Upper lobe of left lung (tissue), 4 donors: ENCODE measurements at regions not wholly inside any gene's neighbourhood (a gene's known extent, or its start where the extent isn't known, plus 50 kb on each side); places are given as distances from the start of the nearest gene placed in this dataset.

ENCODE experiments used
- EP300 ChIP-seq, 4 donors: sonication (generic); formaldehyde crosslinking; IDR thresholded peaks; one replicate each; pipeline ENCODE4 v1.5.1; 2017; ENCODE audit warnings: antibody characterized with exemption in 4 of 4, control low read depth in 2 of 4
- POLR2A ChIP-seq, 4 donors: fragments of 450-650 bp; IDR thresholded peaks; one replicate each; pipeline ENCODE4 v1.5.1; 2016 to 2017; ENCODE audit warnings: antibody characterized with exemption in 4 of 4, mild to moderate bottlenecking in 2 of 4
- POLR2AphosphoS5 ChIP-seq, 2 donors: sonication (generic); formaldehyde crosslinking; IDR thresholded peaks; one replicate each; pipeline ENCODE4 v1.5.1; 2017; ENCODE audit warnings: antibody characterized with exemption in 2 of 2
- TF ChIP-seq, protein P1 (sequence below), 6 experiments: fragments of 450-650 bp in 4 of 6; fragments of 200-600 bp in 2 of 6; sonication (generic) in 2 of 6; IDR thresholded peaks; one replicate each; pipeline ENCODE4 v1.5.1; 2016 to 2019; ENCODE audit warnings: antibody characterized with exemption in 6 of 6

DNA sequence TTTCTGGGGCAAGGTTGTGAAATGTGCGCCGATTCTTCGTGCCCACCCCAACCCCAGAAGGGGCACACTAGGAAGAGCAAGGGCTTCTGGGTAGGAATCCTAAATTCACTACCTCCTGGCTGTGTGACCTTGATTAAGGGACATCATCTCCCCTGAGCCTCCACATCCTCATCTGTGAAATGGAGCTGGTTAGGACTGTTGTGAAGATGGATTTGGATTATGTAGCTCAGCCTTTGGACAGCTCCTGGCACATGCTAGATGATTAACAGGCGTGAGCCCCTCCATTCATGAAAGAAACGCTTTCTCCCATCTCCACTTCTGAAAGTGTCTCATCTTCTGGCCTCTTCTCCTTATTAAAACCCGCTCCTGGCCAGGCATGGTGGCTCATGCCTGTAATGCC lies 65.3 kb upstream of the TMEM97 start:
- TF ChIP-seq, protein P1, sequence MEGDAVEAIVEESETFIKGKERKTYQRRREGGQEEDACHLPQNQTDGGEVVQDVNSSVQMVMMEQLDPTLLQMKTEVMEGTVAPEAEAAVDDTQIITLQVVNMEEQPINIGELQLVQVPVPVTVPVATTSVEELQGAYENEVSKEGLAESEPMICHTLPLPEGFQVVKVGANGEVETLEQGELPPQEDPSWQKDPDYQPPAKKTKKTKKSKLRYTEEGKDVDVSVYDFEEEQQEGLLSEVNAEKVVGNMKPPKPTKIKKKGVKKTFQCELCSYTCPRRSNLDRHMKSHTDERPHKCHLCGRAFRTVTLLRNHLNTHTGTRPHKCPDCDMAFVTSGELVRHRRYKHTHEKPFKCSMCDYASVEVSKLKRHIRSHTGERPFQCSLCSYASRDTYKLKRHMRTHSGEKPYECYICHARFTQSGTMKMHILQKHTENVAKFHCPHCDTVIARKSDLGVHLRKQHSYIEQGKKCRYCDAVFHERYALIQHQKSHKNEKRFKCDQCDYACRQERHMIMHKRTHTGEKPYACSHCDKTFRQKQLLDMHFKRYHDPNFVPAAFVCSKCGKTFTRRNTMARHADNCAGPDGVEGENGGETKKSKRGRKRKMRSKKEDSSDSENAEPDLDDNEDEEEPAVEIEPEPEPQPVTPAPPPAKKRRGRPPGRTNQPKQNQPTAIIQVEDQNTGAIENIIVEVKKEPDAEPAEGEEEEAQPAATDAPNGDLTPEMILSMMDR (IDR thresholded peaks at IDR 0.05): no peak
- TF ChIP-seq POLR2A (IDR thresholded peaks at IDR 0.05): no peak
- no peak for TF ChIP-seq POLR2AphosphoS5 (IDR thresholded peaks at IDR 0.05)
- no peak for TF ChIP-seq EP300 (IDR thresholded peaks at IDR 0.05)
